OCI-LY7 (cell line): ENCODE measurements at regions not wholly inside any gene's neighbourhood (a gene's known extent, or its start where the extent isn't known, plus 50 kb on each side); places are given as distances from the start of the nearest gene placed in this dataset.

Experiments used
- BruUV-seq: library from RNA; stranded (reverse); fragments of 400-500 nt; replicated peaks from 2 replicates; lab custom pipeline; 2021; lab: Mats Ljungman, UMichigan
- CTCF ChIA-PET: fragments of 300-600 bp; sonication (Branson Sonifier 250); formaldehyde crosslinking; loops from one replicate; lab custom pipeline; 2022; ENCODE audit warnings: antibody characterized with exemption; ENCODE audit not compliant: unreplicated experiment; lab: Charles Lee
- POLR2A ChIA-PET: fragments of 300-600 bp; sonication (Branson Sonifier 250); formaldehyde crosslinking; loops from one replicate; lab custom pipeline; 2022; ENCODE audit warnings: antibody characterized with exemption; lab: Charles Lee
- DNase-seq: peaks from one replicate; pipeline ENCODE4 v3.0.0-alpha.2; 2015; ENCODE audit warnings: low spot score
- H2AFZ ChIP-seq: fragments of 200-600 bp; sonication (generic), shearing (Covaris generic); 2 replicates; pipeline ENCODE4 v1.6.1; 2014; ENCODE audit warnings: mild to moderate bottlenecking, antibody characterized with exemption, low read length, moderate library complexity
- H3K27ac ChIP-seq: fragments of 200-600 bp; sonication (generic); 2 replicates; pipeline ENCODE4 v1.5.1; 2014; ENCODE audit warnings: mixed run types, low read depth, mild to moderate bottlenecking, moderate library complexity, low read length, inconsistent platforms; ENCODE audit not compliant: poor library complexity, severe bottlenecking
- H3K36me3 ChIP-seq: fragments of 200-600 bp; sonication (generic); 2 replicates; pipeline ENCODE4 v1.6.1; 2014; ENCODE audit warnings: mild to moderate bottlenecking, antibody characterized with exemption, low read length, moderate library complexity, mixed read lengths; ENCODE audit not compliant: insufficient read depth
- H3K4me1 ChIP-seq: fragments of 200-600 bp; sonication (generic); 2 replicates; pipeline ENCODE4 v1.5.1; 2014; ENCODE audit warnings: mild to moderate bottlenecking, low read length; ENCODE audit not compliant: insufficient read depth, poor library complexity, severe bottlenecking
- H3K4me2 ChIP-seq: fragments of 200-600 bp; sonication (generic); 2 replicates; pipeline ENCODE4 v1.6.1; 2014; ENCODE audit warnings: mild to moderate bottlenecking, low read length
- H3K4me3 ChIP-seq: fragments of 200-600 bp; sonication (generic); 2 replicates; pipeline ENCODE4 v1.5.1; 2014; ENCODE audit warnings: mild to moderate bottlenecking, low read depth, low read length; ENCODE audit not compliant: poor library complexity, severe bottlenecking
- H3K79me2 ChIP-seq: fragments of 200-600 bp; sonication (generic); 2 replicates; pipeline ENCODE4 v1.6.1; 2016; ENCODE audit warnings: low read depth, mild to moderate bottlenecking, low read length, moderate library complexity, mixed read lengths; ENCODE audit not compliant: insufficient read depth
- H3K9me2 ChIP-seq: fragments of 200-600 bp; sonication (generic); 2 replicates; pipeline ENCODE4 v1.6.1; 2016; ENCODE audit warnings: mild to moderate bottlenecking, low read length, mixed read lengths; ENCODE audit not compliant: insufficient read depth
- H3K9me3 ChIP-seq: fragments of 200-600 bp; sonication (generic); 2 replicates; pipeline ENCODE4 v1.6.1; 2014; ENCODE audit warnings: mild to moderate bottlenecking, mixed run types, low read length, mixed read lengths
- H4K20me1 ChIP-seq: fragments of 200-600 bp; sonication (generic); 2 replicates; pipeline ENCODE4 v1.6.1; 2014; ENCODE audit warnings: mild to moderate bottlenecking, antibody characterized with exemption, low read length, moderate library complexity, mixed read lengths; ENCODE audit not compliant: insufficient read depth
- EZH2phosphoT487 ChIP-seq: fragments of 200-600 bp; sonication (generic); IDR thresholded peaks from 2 replicates; pipeline ENCODE4 v1.6.1; 2018; ENCODE audit warnings: low read depth, borderline replicate concordance, mild to moderate bottlenecking, mixed run types, antibody characterized with exemption, low read length, moderate library complexity, mixed read lengths
- intact Hi-C: fragments of 100-400 bp; cut with micrococcal nuclease; formaldehyde crosslinking; loops from one replicate; pipeline ENCODE4 v1.10.0; 2022; ENCODE audit not compliant: unreplicated experiment
- TF ChIP-seq, protein P1 (sequence below): fragments of 200-600 bp; sonication (generic); conservative IDR thresholded peaks from 2 replicates; pipeline ENCODE4 v1.5.1; 2014; ENCODE audit warnings: mild to moderate bottlenecking, antibody characterized with exemption, low read length, moderate library complexity, mixed read lengths

DNA sequence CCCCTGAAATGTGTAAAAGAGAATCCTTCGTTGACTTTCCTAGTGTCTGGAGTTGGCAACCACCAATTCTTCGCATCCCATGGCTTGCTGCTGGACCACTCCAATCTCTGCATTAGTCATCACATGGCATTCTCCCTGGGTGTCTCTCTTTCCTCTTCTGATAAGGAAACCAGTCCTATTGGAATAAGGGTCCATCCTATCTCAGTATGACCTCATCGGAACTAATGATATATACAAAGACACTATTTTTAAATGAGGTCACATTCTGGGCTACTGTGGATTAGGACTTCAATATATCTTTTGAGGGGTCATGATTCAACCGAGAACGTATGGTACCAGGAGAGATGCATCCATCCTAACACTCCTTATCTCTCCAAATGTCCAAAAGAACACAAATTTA, 259.1 kb upstream of the CPEB2 start:
- intact Hi-C loops, result no loop called here
- no peak for DNase-seq
- Histone ChIP-seq H3K4me3 (no peak overlapping the region), H3K9me3 (no peaks in the 10 kb centered on the region), H4K20me1 (no peaks in the 10 kb centered on the region), H3K9me2 (no peaks in the 10 kb centered on the region), H2AFZ (no peak overlapping the region), H3K79me2 (no peaks in the 10 kb centered on the region), H3K4me1 (no peaks in the 10 kb centered on the region), H3K27ac (no peak overlapping the region), H3K36me3 (no peaks in the 10 kb centered on the region), H3K4me2 (no peak overlapping the region)
- POLR2A ChIA-PET, result interaction anchor here (0.6 kb wide), 1 partner anchor 30 kb away, joined by 3 read pairs; no protein-coding TSS in a partner anchor
- CTCF ChIA-PET, result no interaction called here
- BruUV-seq, result no TSS peak
- TF ChIP-seq, protein P1, sequence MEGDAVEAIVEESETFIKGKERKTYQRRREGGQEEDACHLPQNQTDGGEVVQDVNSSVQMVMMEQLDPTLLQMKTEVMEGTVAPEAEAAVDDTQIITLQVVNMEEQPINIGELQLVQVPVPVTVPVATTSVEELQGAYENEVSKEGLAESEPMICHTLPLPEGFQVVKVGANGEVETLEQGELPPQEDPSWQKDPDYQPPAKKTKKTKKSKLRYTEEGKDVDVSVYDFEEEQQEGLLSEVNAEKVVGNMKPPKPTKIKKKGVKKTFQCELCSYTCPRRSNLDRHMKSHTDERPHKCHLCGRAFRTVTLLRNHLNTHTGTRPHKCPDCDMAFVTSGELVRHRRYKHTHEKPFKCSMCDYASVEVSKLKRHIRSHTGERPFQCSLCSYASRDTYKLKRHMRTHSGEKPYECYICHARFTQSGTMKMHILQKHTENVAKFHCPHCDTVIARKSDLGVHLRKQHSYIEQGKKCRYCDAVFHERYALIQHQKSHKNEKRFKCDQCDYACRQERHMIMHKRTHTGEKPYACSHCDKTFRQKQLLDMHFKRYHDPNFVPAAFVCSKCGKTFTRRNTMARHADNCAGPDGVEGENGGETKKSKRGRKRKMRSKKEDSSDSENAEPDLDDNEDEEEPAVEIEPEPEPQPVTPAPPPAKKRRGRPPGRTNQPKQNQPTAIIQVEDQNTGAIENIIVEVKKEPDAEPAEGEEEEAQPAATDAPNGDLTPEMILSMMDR, result no peak
- no peak for TF ChIP-seq EZH2phosphoT487

GRCh38 chr4:14743601-14744000, 258.7 kb upstream of the CPEB2 start:
- Histone ChIP-seq H3K4me3 (no peak overlapping the region), H3K27ac (no peak overlapping the region), H2AFZ (no peak overlapping the region), H3K9me2 (no peaks in the 10 kb centered on the region), H3K36me3 (no peaks in the 10 kb centered on the region), H3K4me2 (no peak overlapping the region), H3K9me3 (no peaks in the 10 kb centered on the region), H4K20me1 (no peaks in the 10 kb centered on the region), H3K4me1 (no peaks in the 10 kb centered on the region), H3K79me2 (no peaks in the 10 kb centered on the region)
- TF ChIP-seq, protein P1, result no peak
- TF ChIP-seq EZH2phosphoT487, result no peak
- ChIA-PET CTCF (no interaction called here), POLR2A (interaction anchor here (0.6 kb wide), 1 partner anchor 30 kb away, joined by 3 read pairs; no protein-coding TSS in a partner anchor)
- DNase-seq, result no peak
- intact Hi-C loops, result no loop called here
- no TSS peak for BruUV-seq

DNA sequence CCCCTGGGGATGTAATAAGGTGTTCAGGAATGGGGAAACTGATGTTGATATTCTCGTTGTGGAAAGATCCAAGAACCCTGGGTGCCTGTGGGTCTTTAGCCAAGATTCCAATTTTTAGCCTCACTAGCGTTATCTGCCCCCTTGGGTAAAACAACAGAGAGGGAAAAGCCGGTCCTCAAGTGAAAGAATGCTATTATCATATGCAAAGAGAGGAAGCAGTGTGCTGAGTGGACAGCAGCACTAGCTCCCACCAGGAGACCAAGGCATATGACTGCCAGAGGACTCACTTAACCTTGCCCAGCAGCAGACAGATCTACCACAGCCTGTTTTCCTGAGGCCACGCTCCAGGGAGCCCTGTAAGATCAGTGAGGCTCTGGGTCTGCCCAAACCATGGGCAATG, 257.9 kb upstream of the CPEB2 start:
- POLR2A ChIA-PET, result interaction anchor here (0.5 kb wide), 1 partner anchor 555 kb away, joined by 3 read pairs; no protein-coding TSS in a partner anchor
- Histone ChIP-seq H3K36me3 (no peaks in the 10 kb centered on the region), H3K79me2 (no peaks in the 10 kb centered on the region), H3K4me2 (no peak overlapping the region), H3K9me3 (no peaks in the 10 kb centered on the region), H2AFZ (no peak overlapping the region), H3K4me3 (no peak overlapping the region), H3K9me2 (no peaks in the 10 kb centered on the region), H3K4me1 (no peaks in the 10 kb centered on the region), H3K27ac (no peak overlapping the region), H4K20me1 (no peaks in the 10 kb centered on the region)
- intact Hi-C loops, result no loop called here
- no TSS peak for BruUV-seq
- CTCF ChIA-PET, result no interaction called here
- DNase-seq, result no peak
- TF ChIP-seq EZH2phosphoT487, result no peak
- TF ChIP-seq, protein P1, result no peak
